ENCODE measurements at regions not wholly inside any gene's neighbourhood (a gene's known extent, or its start where the extent isn't known, plus 50 kb on each side); places are given as distances from the start of the nearest gene placed in this dataset.

GRCh38 chr10:91124016-91124415, 96.4 kb upstream of the PCGF5 start:
- Histone ChIP-seq H3K27ac (no peak overlapping the region), H3K4me3 (no peak overlapping the region), H3K27me3 (no peaks in the 10 kb centered on the region), H3K9me3 (no peaks in the 10 kb centered on the region), H3K4me1 (no peaks in the 10 kb centered on the region), H3K9ac (no peak overlapping the region), H4K20me1 (no peaks in the 10 kb centered on the region), H3K36me3 (no peaks in the 10 kb centered on the region), H3K4me2 (no peak overlapping the region)
- no peak for TF ChIP-seq Cebpa-rat (IDR thresholded peaks at IDR 0.05)

- no peak overlapping the region for H3K4me2 ChIP-seq
- H3K4me1 ChIP-seq, result no peaks in the 10 kb centered on the region
- no peaks in the 10 kb centered on the region for H3K27me3 ChIP-seq
- no peak for TF ChIP-seq Cebpa-rat (IDR thresholded peaks at IDR 0.05)
- H3K27ac ChIP-seq, result no peak overlapping the region
- no peak overlapping the region for H3K4me3 ChIP-seq
- no peak overlapping the region for H3K9ac ChIP-seq
- no peaks in the 10 kb centered on the region for H3K36me3 ChIP-seq
- H3K9me3 ChIP-seq, result no peaks in the 10 kb centered on the region
- no peaks in the 10 kb centered on the region for H4K20me1 ChIP-seq
Observed at GRCh38 chr10:91126471-91126870, 94.0 kb upstream of the PCGF5 start.

GRCh38 chr10:91127341-91128082, 93.0 kb upstream of the PCGF5 start:
- no peaks in the 10 kb centered on the region for H3K9me3 ChIP-seq
- no peak overlapping the region for H3K9ac ChIP-seq
- no peak overlapping the region for H3K27ac ChIP-seq
- H3K27me3 ChIP-seq, result no peaks in the 10 kb centered on the region
- TF ChIP-seq Cebpa-rat (IDR thresholded peaks at IDR 0.05), result no peak
- no peaks in the 10 kb centered on the region for H4K20me1 ChIP-seq
- H3K4me1 ChIP-seq, result no peaks in the 10 kb centered on the region
- H3K4me2 ChIP-seq, result no peak overlapping the region
- no peak overlapping the region for H3K4me3 ChIP-seq
- no peaks in the 10 kb centered on the region for H3K36me3 ChIP-seq

GRCh38 chr10:91135113-91135512, 85.3 kb upstream of the PCGF5 start:
- Histone ChIP-seq H3K36me3 (no peaks in the 10 kb centered on the region), H3K27ac (no peak overlapping the region), H3K4me1 (no peaks in the 10 kb centered on the region), H3K27me3 (no peaks in the 10 kb centered on the region), H3K9me3 (no peaks in the 10 kb centered on the region), H3K4me2 (no peak overlapping the region), H3K9ac (no peak overlapping the region), H3K4me3 (no peak overlapping the region), H4K20me1 (no peaks in the 10 kb centered on the region)
- no peak for TF ChIP-seq Cebpa-rat (IDR thresholded peaks at IDR 0.05)

- no peak overlapping the region for H3K27ac ChIP-seq
- H3K36me3 ChIP-seq, result no peaks in the 10 kb centered on the region
- TF ChIP-seq Cebpa-rat (IDR thresholded peaks at IDR 0.05), result no peak
- H3K4me3 ChIP-seq, result no peak overlapping the region
- no peak overlapping the region for H3K9ac ChIP-seq
- 0 out of 2 replicates have a peak, but pooled peaks cover 4% of the 10 kb centered on the region for H3K4me1 ChIP-seq
- H4K20me1 ChIP-seq, result no peaks in the 10 kb centered on the region
- no peaks in the 10 kb centered on the region for H3K27me3 ChIP-seq
- H3K9me3 ChIP-seq, result no peaks in the 10 kb centered on the region
- no peak overlapping the region for H3K4me2 ChIP-seq
Observed at GRCh38 chr10:91137011-91137643, 83.3 kb upstream of the PCGF5 start.

GRCh38 chr10:91137822-91138221, 82.6 kb upstream of the PCGF5 start:
- no peaks in the 10 kb centered on the region for H4K20me1 ChIP-seq
- no peak overlapping the region for H3K27ac ChIP-seq
- no peaks in the 10 kb centered on the region for H3K9me3 ChIP-seq
- 0 out of 2 replicates have a peak, but pooled peaks cover 4% of the 10 kb centered on the region for H3K4me1 ChIP-seq
- no peak overlapping the region for H3K4me3 ChIP-seq
- no peak for TF ChIP-seq Cebpa-rat (IDR thresholded peaks at IDR 0.05)
- H3K9ac ChIP-seq, result no peak overlapping the region
- H3K4me2 ChIP-seq, result no peak overlapping the region
- no peaks in the 10 kb centered on the region for H3K27me3 ChIP-seq
- no peaks in the 10 kb centered on the region for H3K36me3 ChIP-seq

- no peak overlapping the region for H3K4me3 ChIP-seq
- no peak overlapping the region for H3K4me2 ChIP-seq
- no peak overlapping the region for H3K9ac ChIP-seq
- no peaks in the 10 kb centered on the region for H4K20me1 ChIP-seq
- TF ChIP-seq Cebpa-rat (IDR thresholded peaks at IDR 0.05), result no peak
- 0 out of 2 replicates have a peak, but pooled peaks cover 4% of the 10 kb centered on the region for H3K4me1 ChIP-seq
- H3K9me3 ChIP-seq, result no peaks in the 10 kb centered on the region
- no peak overlapping the region for H3K27ac ChIP-seq
- no peaks in the 10 kb centered on the region for H3K27me3 ChIP-seq
- H3K36me3 ChIP-seq, result no peaks in the 10 kb centered on the region
Observed at GRCh38 chr10:91140995-91141549, 79.4 kb upstream of the PCGF5 start.

GRCh38 chr10:91144961-91145360, 75.5 kb upstream of the PCGF5 start:
- Histone ChIP-seq H3K27ac (no peak overlapping the region), H3K9ac (no peak overlapping the region), H3K27me3 (no peaks in the 10 kb centered on the region), H4K20me1 (no peaks in the 10 kb centered on the region), H3K4me3 (no peak overlapping the region), H3K9me3 (no peaks in the 10 kb centered on the region), H3K4me1 (0 out of 2 replicates have a peak, but pooled peaks cover 4% of the 10 kb centered on the region), H3K36me3 (no peaks in the 10 kb centered on the region), H3K4me2 (no peak overlapping the region)
- TF ChIP-seq Cebpa-rat (IDR thresholded peaks at IDR 0.05), result no peak

- no peaks in the 10 kb centered on the region for H3K27me3 ChIP-seq
- H3K27ac ChIP-seq, result no peak overlapping the region
- H3K9me3 ChIP-seq, result no peaks in the 10 kb centered on the region
- no peak overlapping the region for H3K4me3 ChIP-seq
- H3K36me3 ChIP-seq, result no peaks in the 10 kb centered on the region
- H3K9ac ChIP-seq, result no peak overlapping the region
- no peaks in the 10 kb centered on the region for H4K20me1 ChIP-seq
- H3K4me2 ChIP-seq, result no peak overlapping the region
- H3K4me1 ChIP-seq, result 0 out of 2 replicates have a peak, but pooled peaks cover 2% of the 10 kb centered on the region
- TF ChIP-seq Cebpa-rat (IDR thresholded peaks at IDR 0.05), result no peak
Observed at GRCh38 chr10:91146146-91146545, 74.3 kb upstream of the PCGF5 start.

- no peak overlapping the region for H3K27ac ChIP-seq
- no peak overlapping the region for H3K4me3 ChIP-seq
- no peak overlapping the region for H3K9ac ChIP-seq
- no peaks in the 10 kb centered on the region for H3K9me3 ChIP-seq
- H3K36me3 ChIP-seq, result no peaks in the 10 kb centered on the region
- no peak for TF ChIP-seq Cebpa-rat (IDR thresholded peaks at IDR 0.05)
- no peaks in the 10 kb centered on the region for H3K27me3 ChIP-seq
- no peaks in the 10 kb centered on the region for H4K20me1 ChIP-seq
- H3K4me2 ChIP-seq, result no peak overlapping the region
- H3K4me1 ChIP-seq, result no peaks in the 10 kb centered on the region
Observed at GRCh38 chr10:91149550-91149949, 70.9 kb upstream of the PCGF5 start.
